AG04449 (cell line): ENCODE measurements at regions not wholly inside any gene's neighbourhood (a gene's known extent, or its start where the extent isn't known, plus 50 kb on each side); places are given as distances from the start of the nearest gene placed in this dataset.

Experiments
- CTCF ChIA-PET: fragments of 350-600 bp; formaldehyde crosslinking; extraction: SDS; loops from one replicate; lab custom pipeline; 2021; ENCODE audit warnings: antibody characterized with exemption; lab: Yijun Ruan, JAX
- POLR2A ChIA-PET: fragments of 400-600, 350-600 bp; formaldehyde crosslinking; extraction: SDS; loops from one replicate; lab custom pipeline; 2020; ENCODE audit warnings: antibody characterized with exemption, inconsistent platforms; lab: Yijun Ruan, JAX
- DNase-seq: peaks from one replicate; pipeline ENCODE4 v3.0.0-alpha.2; 2010; ENCODE audit warnings: low read depth, low spot score
- H3K4me3 ChIP-seq: 2 replicates; pipeline ENCODE4 v1.5.1; 2011; ENCODE audit warnings: low read depth, mild to moderate bottlenecking, control low read depth, low read length
- TF ChIP-seq, protein P1 (sequence below): IDR thresholded peaks from one replicate; pipeline ENCODE4 v1.5.1; 2011; ENCODE audit warnings: mild to moderate bottlenecking, moderate library complexity, low read length, control low read depth, inconsistent platforms; ENCODE audit not compliant: insufficient read depth; ENCODE audit errors: missing control alignments

DNA sequence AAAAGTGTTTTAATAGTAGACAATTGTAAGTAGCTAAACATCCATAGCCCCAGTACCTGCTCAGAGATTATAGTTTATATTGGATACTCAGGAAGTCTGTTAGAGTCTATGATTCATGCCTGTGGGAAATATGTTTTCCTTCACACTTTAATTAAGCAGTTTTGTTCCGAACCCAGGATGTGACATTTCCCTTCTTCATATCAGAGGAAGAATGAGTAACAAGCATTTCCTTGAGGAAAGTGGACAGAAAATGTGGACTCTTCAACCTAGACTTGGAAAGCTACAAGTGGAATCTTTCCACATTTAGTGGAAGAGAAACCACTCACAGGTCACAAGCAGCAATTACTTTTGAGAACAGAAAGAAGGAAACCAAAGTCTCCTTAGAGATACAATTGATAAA lies 419.4 kb downstream of the C4orf33 start:
- no peak overlapping the region for H3K4me3 ChIP-seq
- no peak for DNase-seq
- POLR2A ChIA-PET = no interaction called here
- CTCF ChIA-PET = no interaction called here
- TF ChIP-seq, protein P1, sequence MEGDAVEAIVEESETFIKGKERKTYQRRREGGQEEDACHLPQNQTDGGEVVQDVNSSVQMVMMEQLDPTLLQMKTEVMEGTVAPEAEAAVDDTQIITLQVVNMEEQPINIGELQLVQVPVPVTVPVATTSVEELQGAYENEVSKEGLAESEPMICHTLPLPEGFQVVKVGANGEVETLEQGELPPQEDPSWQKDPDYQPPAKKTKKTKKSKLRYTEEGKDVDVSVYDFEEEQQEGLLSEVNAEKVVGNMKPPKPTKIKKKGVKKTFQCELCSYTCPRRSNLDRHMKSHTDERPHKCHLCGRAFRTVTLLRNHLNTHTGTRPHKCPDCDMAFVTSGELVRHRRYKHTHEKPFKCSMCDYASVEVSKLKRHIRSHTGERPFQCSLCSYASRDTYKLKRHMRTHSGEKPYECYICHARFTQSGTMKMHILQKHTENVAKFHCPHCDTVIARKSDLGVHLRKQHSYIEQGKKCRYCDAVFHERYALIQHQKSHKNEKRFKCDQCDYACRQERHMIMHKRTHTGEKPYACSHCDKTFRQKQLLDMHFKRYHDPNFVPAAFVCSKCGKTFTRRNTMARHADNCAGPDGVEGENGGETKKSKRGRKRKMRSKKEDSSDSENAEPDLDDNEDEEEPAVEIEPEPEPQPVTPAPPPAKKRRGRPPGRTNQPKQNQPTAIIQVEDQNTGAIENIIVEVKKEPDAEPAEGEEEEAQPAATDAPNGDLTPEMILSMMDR = no peak

DNA sequence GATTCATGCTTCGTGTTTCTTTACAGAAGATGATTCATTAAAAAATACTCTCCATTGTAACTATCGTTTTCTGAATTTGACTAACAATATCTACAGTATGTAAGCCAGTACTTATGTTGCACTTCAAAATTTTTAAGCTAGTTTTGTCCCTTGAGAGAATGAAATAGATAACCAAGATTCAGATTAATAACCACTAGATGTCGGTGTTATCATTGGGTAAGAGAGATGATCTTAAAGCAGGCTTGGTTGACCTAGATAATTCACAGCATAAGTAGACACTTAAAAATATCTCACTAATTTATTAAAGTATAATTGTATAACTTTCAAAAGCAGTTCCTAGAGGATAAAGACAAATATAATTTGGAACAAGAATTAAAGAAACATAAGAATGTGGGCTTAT lies 430.9 kb downstream of the C4orf33 start:
- TF ChIP-seq, protein P1 = no peak
- no peak for DNase-seq
- CTCF ChIA-PET = no interaction called here
- POLR2A ChIA-PET = no interaction called here
- no peak overlapping the region for H3K4me3 ChIP-seq

DNA sequence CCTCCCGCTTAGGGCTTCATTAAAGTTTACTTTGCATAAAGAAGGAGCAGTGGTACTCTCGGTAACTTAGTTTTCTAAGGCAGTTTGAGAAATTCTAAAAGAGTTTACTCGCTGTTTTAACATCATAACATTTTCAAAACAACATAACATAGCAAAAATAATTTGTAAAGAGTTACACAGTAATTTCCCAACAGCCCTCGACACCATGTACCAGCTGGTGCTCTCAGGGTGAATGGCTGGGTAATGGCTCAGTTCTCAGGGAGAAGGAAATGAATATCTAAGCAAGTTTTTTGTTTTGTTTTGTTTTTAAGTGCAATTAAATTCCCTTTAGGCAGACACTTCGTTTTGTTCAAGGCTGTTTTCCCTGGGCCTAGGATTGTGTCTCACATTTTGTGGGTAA lies 435.3 kb downstream of the C4orf33 start:
- TF ChIP-seq, protein P1 = no peak
- DNase-seq = no peak
- POLR2A ChIA-PET = no interaction called here
- CTCF ChIA-PET = no interaction called here
- no peak overlapping the region for H3K4me3 ChIP-seq

DNA sequence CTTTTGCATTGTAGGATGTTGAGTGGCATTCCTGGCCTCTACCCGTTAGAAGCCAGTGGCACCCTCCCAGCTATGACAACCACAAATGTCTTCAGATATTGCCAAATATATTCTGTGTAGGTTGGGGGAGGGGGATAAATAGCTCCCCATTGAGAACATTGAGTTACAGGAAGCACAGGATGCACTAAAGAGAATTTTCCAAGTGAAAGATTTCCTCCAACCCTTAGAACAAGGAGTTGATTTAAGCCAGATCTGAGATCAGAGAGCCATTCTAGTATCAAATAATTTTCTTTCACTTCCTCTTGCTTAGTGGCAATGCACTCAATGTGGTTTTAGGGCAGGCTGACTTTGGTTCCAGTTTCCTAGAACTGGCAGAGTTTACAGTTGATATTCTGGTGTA lies 436.6 kb downstream of the C4orf33 start:
- ChIA-PET POLR2A (no interaction called here), CTCF (no interaction called here)
- DNase-seq = no peak
- no peak overlapping the region for H3K4me3 ChIP-seq
- TF ChIP-seq, protein P1 = no peak

DNA sequence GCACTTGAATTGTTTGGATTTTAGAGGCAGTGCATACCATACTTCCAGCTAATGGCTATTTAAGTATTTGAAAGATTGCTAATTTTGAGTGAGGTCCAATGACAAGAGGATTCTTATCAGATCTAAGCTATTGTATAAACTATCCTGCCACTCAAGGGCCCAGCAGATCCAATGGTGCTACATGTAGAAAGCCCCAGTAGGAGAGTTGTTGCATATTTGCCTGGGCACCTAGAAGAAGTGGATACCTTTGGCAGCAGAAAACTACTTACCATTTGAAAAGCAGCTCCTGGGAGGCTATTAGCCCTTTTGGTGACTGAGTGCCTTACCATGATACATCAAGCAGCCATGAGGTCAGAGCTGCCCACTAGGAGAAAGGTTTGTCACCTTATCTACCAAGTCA lies 447.3 kb downstream of the C4orf33 start:
- CTCF ChIA-PET = no interaction called here
- no peak overlapping the region for H3K4me3 ChIP-seq
- TF ChIP-seq, protein P1 = no peak
- POLR2A ChIA-PET = no interaction called here
- no peak for DNase-seq

DNA sequence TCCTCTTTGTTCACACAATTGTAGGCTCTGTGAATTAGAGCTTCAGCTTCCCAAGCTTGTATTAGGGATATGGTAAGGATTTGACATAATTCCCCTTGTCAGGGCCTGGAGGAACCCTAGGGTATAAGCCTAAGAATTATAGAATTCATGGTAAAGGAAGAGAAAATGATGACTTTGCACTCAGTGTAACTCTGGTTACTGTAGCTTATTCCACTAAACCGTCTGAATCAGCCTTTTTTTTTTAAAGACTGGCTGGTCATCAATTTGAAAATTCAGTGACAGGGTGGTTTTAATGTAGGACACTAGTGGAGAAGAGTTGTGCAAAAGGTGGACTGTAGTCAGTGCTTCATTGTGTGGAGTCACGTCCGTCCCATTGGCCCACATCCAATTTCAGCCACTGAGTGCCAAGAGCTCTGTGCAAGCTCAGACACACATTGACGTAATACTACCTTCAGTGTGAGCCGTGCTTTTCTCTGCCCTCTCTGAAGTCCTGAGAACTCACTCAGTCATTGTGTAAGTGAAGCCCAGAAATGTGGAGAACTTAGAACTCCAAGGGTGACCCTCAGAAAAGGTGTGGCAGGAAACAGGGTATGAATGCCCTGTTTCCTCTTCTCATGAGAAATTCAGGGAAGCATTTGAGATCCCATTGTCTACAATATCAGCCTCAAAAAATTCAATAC lies 449.8 kb downstream of the C4orf33 start:
- TF ChIP-seq, protein P1 = no peak
- CTCF ChIA-PET = no interaction called here
- POLR2A ChIA-PET = no interaction called here
- no peak overlapping the region for H3K4me3 ChIP-seq
- no peak for DNase-seq
